Coronary artery (tissue), 2 donors: ENCODE measurements at regions not wholly inside any gene's neighbourhood (a gene's known extent, or its start where the extent isn't known, plus 50 kb on each side); places are given as distances from the start of the nearest gene placed in this dataset.

Source experiments
- DNase-seq: peaks from one replicate; pipeline ENCODE4 v3.0.0-alpha.2; 2017; ENCODE audit warnings: low spot score
- H3K27ac ChIP-seq, 2 donors: fragments of 200-600 bp; sonication (generic); one replicate each; pipeline ENCODE4 v1.5.1; 2016 to 2019
- H3K4me3 ChIP-seq: fragments of 200-600 bp; sonication (generic); 2 replicates; pipeline ENCODE4 v1.5.1; 2016; ENCODE audit warnings: mild to moderate bottlenecking, moderate library complexity
- CTCF ChIP-seq: fragments of 200-600 bp; sonication (generic); IDR thresholded peaks from one replicate; pipeline ENCODE4 v1.5.1; 2019; ENCODE audit warnings: antibody characterized with exemption

GRCh38 chr1:29569971-29570634 is 333.8 kb downstream of the PTPRU start:
- DNase-seq: no peak
- Histone ChIP-seq H3K4me3 (no peak overlapping the region), H3K27ac (no peak overlapping the region)
- TF ChIP-seq CTCF: no peak

- no peak for TF ChIP-seq CTCF
- no peak for DNase-seq
- Histone ChIP-seq H3K4me3 (no peak overlapping the region), H3K27ac (no peak overlapping the region)
Measured at GRCh38 chr1:29567257-29567656, 330.9 kb downstream of the PTPRU start.

- no peak for DNase-seq
- TF ChIP-seq CTCF: no peak
- H3K4me3 ChIP-seq: no peak overlapping the region
- no peak overlapping the region for H3K27ac ChIP-seq
Measured at GRCh38 chr1:29565490-29565889, 329.2 kb downstream of the PTPRU start.

- no peak for DNase-seq
- TF ChIP-seq CTCF: no peak
- Histone ChIP-seq H3K4me3 (no peak overlapping the region), H3K27ac (no peak overlapping the region)
Measured at GRCh38 chr1:29563571-29563970, 327.2 kb downstream of the PTPRU start.

GRCh38 chr1:29563092-29563491 is 326.8 kb downstream of the PTPRU start:
- no peak overlapping the region for H3K27ac ChIP-seq
- no peak for TF ChIP-seq CTCF
- DNase-seq: no peak
- H3K4me3 ChIP-seq: no peak overlapping the region

GRCh38 chr1:29559056-29559455 is 322.7 kb downstream of the PTPRU start:
- DNase-seq: no peak
- H3K4me3 ChIP-seq: no peak overlapping the region
- TF ChIP-seq CTCF: no peak
- no peak overlapping the region for H3K27ac ChIP-seq

- TF ChIP-seq CTCF: no peak
- no peak for DNase-seq
- Histone ChIP-seq H3K27ac (no peak overlapping the region), H3K4me3 (no peak overlapping the region)
Measured at GRCh38 chr1:29557701-29558600, 321.6 kb downstream of the PTPRU start.
